ENCODE measurements at regions not wholly inside any gene's neighbourhood (a gene's known extent, or its start where the extent isn't known, plus 50 kb on each side); places are given as distances from the start of the nearest gene placed in this dataset.

DNA sequence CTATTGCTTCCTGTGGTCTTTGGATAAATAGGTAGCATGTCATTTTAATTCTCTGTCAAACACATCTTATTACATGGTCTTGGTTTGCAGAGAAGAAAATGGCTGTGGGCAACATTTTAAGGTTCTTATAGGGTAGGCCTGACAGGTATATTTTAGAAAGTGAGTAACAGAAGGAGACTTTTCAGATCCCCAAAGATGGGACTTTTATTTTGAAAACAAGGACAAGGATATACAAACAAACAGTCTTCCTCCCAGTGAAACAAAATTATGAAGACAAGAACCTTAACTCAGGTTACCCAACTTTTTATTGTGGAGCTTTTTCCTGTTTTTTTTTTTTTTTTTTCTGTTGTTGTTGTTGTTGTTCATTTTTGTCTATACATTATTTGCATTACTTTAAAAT is 916.2 kb downstream of the NTRK3 start:
- H3K4me1 ChIP-seq (ENCODE audit: control insufficient read depth, insufficient read depth, low read length), result no peaks in the 10 kb centered on the region
- ChIA-PET POLR2A (no interaction called here), CTCF (no interaction called here)
- TF ChIP-seq RBAK (tag by site-specific recombination; IDR thresholded peaks at IDR 0.05) (no peak), ZNF623 (tag by site-specific recombination; IDR thresholded peaks at IDR 0.05) (no peak), ZNF416 (tag by site-specific recombination; IDR thresholded peaks at IDR 0.05) (no peak)
- TF ChIP-seq, protein P1, sequence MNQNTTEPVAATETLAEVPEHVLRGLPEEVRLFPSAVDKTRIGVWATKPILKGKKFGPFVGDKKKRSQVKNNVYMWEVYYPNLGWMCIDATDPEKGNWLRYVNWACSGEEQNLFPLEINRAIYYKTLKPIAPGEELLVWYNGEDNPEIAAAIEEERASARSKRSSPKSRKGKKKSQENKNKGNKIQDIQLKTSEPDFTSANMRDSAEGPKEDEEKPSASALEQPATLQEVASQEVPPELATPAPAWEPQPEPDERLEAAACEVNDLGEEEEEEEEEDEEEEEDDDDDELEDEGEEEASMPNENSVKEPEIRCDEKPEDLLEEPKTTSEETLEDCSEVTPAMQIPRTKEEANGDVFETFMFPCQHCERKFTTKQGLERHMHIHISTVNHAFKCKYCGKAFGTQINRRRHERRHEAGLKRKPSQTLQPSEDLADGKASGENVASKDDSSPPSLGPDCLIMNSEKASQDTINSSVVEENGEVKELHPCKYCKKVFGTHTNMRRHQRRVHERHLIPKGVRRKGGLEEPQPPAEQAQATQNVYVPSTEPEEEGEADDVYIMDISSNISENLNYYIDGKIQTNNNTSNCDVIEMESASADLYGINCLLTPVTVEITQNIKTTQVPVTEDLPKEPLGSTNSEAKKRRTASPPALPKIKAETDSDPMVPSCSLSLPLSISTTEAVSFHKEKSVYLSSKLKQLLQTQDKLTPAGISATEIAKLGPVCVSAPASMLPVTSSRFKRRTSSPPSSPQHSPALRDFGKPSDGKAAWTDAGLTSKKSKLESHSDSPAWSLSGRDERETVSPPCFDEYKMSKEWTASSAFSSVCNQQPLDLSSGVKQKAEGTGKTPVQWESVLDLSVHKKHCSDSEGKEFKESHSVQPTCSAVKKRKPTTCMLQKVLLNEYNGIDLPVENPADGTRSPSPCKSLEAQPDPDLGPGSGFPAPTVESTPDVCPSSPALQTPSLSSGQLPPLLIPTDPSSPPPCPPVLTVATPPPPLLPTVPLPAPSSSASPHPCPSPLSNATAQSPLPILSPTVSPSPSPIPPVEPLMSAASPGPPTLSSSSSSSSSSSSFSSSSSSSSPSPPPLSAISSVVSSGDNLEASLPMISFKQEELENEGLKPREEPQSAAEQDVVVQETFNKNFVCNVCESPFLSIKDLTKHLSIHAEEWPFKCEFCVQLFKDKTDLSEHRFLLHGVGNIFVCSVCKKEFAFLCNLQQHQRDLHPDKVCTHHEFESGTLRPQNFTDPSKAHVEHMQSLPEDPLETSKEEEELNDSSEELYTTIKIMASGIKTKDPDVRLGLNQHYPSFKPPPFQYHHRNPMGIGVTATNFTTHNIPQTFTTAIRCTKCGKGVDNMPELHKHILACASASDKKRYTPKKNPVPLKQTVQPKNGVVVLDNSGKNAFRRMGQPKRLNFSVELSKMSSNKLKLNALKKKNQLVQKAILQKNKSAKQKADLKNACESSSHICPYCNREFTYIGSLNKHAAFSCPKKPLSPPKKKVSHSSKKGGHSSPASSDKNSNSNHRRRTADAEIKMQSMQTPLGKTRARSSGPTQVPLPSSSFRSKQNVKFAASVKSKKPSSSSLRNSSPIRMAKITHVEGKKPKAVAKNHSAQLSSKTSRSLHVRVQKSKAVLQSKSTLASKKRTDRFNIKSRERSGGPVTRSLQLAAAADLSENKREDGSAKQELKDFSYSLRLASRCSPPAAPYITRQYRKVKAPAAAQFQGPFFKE (tag by site-specific recombination; IDR thresholded peaks at IDR 0.05; ENCODE audit: borderline replicate concordance), result no peak
- no peak overlapping the region for H3K4me3 ChIP-seq (ENCODE audit: low read depth, low read length)
- H3K27ac ChIP-seq (ENCODE audit: extremely low read depth, low read depth, low read length), result no peak overlapping the region
- no peaks in the 10 kb centered on the region; the same call in 1 of the 2 replicates for H3K9me3 ChIP-seq (ENCODE audit: control insufficient read depth, insufficient read depth, low read depth, low read length)
- no peaks in the 10 kb centered on the region for H3K36me3 ChIP-seq (ENCODE audit: control insufficient read depth in 2 of 2, insufficient read depth in 1 of 2, low read length in 2 of 2)

DNA sequence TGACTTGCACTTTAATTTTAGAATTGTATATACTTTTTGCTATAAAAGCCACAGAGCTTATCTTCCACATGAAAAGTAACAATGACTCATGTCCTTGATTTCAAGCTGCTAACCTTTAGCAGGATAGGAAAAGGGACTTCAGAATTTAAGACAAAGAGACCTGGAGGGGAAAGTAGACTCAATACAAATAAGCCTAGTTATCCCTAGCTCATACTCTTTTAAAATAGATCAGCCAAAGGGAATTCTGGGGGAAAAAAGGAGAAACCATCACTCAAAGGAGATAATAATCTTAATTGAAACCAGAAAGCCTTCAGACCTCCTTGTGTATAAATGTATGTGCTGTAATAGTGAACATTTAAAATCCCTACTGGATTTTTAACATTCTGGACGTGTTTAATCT is 930.3 kb downstream of the NTRK3 start:
- Histone ChIP-seq H3K27ac (ENCODE audit: extremely low read depth, low read depth, low read length) (no peak overlapping the region), H3K4me3 (ENCODE audit: low read depth, low read length) (no peak overlapping the region), H3K9me3 (ENCODE audit: control insufficient read depth, insufficient read depth, low read depth, low read length) (no peaks in the 10 kb centered on the region), H3K4me1 (ENCODE audit: control insufficient read depth, insufficient read depth, low read length) (no peaks in the 10 kb centered on the region), H3K36me3 (ENCODE audit: control insufficient read depth in 2 of 2, insufficient read depth in 1 of 2, low read length in 2 of 2) (no peaks in the 10 kb centered on the region)
- POLR2A ChIA-PET, result no interaction called here
- CTCF ChIA-PET, result no interaction called here
- TF ChIP-seq ZEB2 (tag by site-specific recombination; IDR thresholded peaks at IDR 0.05), result no peak
- TF ChIP-seq, protein P2, sequence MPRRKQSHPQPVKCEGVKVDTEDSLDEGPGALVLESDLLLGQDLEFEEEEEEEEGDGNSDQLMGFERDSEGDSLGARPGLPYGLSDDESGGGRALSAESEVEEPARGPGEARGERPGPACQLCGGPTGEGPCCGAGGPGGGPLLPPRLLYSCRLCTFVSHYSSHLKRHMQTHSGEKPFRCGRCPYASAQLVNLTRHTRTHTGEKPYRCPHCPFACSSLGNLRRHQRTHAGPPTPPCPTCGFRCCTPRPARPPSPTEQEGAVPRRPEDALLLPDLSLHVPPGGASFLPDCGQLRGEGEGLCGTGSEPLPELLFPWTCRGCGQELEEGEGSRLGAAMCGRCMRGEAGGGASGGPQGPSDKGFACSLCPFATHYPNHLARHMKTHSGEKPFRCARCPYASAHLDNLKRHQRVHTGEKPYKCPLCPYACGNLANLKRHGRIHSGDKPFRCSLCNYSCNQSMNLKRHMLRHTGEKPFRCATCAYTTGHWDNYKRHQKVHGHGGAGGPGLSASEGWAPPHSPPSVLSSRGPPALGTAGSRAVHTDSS (tag by site-specific recombination; IDR thresholded peaks at IDR 0.05), result no peak
- TF ChIP-seq ZNF843 (tag by site-specific recombination; IDR thresholded peaks at IDR 0.05), result no peak
- no peak for TF ChIP-seq ZNF157 (tag by site-specific recombination; IDR thresholded peaks at IDR 0.05)
- TF ChIP-seq ZNF248 (tag by site-specific recombination; IDR thresholded peaks at IDR 0.05), result no peak
- TF ChIP-seq, protein P3, sequence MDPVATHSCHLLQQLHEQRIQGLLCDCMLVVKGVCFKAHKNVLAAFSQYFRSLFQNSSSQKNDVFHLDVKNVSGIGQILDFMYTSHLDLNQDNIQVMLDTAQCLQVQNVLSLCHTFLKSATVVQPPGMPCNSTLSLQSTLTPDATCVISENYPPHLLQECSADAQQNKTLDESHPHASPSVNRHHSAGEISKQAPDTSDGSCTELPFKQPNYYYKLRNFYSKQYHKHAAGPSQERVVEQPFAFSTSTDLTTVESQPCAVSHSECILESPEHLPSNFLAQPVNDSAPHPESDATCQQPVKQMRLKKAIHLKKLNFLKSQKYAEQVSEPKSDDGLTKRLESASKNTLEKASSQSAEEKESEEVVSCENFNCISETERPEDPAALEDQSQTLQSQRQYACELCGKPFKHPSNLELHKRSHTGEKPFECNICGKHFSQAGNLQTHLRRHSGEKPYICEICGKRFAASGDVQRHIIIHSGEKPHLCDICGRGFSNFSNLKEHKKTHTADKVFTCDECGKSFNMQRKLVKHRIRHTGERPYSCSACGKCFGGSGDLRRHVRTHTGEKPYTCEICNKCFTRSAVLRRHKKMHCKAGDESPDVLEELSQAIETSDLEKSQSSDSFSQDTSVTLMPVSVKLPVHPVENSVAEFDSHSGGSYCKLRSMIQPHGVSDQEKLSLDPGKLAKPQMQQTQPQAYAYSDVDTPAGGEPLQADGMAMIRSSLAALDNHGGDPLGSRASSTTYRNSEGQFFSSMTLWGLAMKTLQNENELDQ (tag by site-specific recombination; IDR thresholded peaks at IDR 0.05; ENCODE audit: low read depth), result no peak
- no peak for TF ChIP-seq OSR2 (tag by site-specific recombination; IDR thresholded peaks at IDR 0.05)

DNA sequence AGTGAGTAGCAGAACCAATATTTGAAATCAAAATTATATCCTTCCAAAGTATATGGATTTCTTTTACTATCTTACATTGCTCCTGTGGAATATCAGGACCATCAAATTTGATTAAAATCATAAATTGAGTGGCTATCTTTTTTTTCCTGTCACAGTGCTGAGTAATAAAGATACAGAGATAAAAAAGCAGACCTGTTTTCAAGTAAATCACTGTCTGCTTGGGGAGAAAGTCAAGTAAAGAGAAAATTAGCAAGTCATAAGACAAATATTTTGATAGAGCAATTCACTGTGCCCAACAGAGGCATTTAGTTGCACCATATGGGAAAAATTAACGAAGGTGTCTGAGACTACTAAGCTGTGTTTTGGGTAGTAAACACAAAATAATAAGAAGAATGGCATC is 933.7 kb downstream of the NTRK3 start:
- H3K4me1 ChIP-seq (ENCODE audit: control insufficient read depth, insufficient read depth, low read length), result no peaks in the 10 kb centered on the region
- no peaks in the 10 kb centered on the region for H3K36me3 ChIP-seq (ENCODE audit: control insufficient read depth in 2 of 2, insufficient read depth in 1 of 2, low read length in 2 of 2)
- ChIA-PET POLR2A (no interaction called here), CTCF (no interaction called here)
- no peak overlapping the region for H3K4me3 ChIP-seq (ENCODE audit: low read depth, low read length)
- no peak overlapping the region for H3K27ac ChIP-seq (ENCODE audit: extremely low read depth, low read depth, low read length)
- H3K9me3 ChIP-seq (ENCODE audit: control insufficient read depth, insufficient read depth, low read depth, low read length), result no peaks in the 10 kb centered on the region
- no peak for TF ChIP-seq ZXDB (tag by site-specific recombination; IDR thresholded peaks at IDR 0.05)
- no peak for TF ChIP-seq ZNF416 (tag by site-specific recombination; IDR thresholded peaks at IDR 0.05)
- TF ChIP-seq, protein P4, sequence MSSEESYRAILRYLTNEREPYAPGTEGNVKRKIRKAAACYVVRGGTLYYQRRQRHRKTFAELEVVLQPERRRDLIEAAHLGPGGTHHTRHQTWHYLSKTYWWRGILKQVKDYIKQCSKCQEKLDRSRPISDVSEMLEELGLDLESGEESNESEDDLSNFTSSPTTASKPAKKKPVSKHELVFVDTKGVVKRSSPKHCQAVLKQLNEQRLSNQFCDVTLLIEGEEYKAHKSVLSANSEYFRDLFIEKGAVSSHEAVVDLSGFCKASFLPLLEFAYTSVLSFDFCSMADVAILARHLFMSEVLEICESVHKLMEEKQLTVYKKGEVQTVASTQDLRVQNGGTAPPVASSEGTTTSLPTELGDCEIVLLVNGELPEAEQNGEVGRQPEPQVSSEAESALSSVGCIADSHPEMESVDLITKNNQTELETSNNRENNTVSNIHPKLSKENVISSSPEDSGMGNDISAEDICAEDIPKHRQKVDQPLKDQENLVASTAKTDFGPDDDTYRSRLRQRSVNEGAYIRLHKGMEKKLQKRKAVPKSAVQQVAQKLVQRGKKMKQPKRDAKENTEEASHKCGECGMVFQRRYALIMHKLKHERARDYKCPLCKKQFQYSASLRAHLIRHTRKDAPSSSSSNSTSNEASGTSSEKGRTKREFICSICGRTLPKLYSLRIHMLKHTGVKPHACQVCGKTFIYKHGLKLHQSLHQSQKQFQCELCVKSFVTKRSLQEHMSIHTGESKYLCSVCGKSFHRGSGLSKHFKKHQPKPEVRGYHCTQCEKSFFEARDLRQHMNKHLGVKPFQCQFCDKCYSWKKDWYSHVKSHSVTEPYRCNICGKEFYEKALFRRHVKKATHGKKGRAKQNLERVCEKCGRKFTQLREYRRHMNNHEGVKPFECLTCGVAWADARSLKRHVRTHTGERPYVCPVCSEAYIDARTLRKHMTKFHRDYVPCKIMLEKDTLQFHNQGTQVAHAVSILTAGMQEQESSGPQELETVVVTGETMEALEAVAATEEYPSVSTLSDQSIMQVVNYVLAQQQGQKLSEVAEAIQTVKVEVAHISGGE (tag by site-specific recombination; conservative IDR thresholded peaks at IDR 0.05; ENCODE audit: low read depth), result no peak
- TF ChIP-seq ZFHX2 (tag by site-specific recombination; conservative IDR thresholded peaks at IDR 0.05), result no peak
- TF ChIP-seq ZBTB8A (tag by site-specific recombination; IDR thresholded peaks at IDR 0.05), result no peak
- TF ChIP-seq, protein P5, sequence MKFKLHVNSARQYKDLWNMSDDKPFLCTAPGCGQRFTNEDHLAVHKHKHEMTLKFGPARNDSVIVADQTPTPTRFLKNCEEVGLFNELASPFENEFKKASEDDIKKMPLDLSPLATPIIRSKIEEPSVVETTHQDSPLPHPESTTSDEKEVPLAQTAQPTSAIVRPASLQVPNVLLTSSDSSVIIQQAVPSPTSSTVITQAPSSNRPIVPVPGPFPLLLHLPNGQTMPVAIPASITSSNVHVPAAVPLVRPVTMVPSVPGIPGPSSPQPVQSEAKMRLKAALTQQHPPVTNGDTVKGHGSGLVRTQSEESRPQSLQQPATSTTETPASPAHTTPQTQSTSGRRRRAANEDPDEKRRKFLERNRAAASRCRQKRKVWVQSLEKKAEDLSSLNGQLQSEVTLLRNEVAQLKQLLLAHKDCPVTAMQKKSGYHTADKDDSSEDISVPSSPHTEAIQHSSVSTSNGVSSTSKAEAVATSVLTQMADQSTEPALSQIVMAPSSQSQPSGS (tag by site-specific recombination; IDR thresholded peaks at IDR 0.05; ENCODE audit: low read depth), result no peak
- TF ChIP-seq ZNF10 (tag by site-specific recombination; IDR thresholded peaks at IDR 0.05), result no peak
- TF ChIP-seq ZNF114 (tag by site-specific recombination; IDR thresholded peaks at IDR 0.05), result no peak
